Naive thymus-derived CD4-positive, alpha-beta T cell (primary cell): ENCODE measurements at regions not wholly inside any gene's neighbourhood (a gene's known extent, or its start where the extent isn't known, plus 50 kb on each side); places are given as distances from the start of the nearest gene placed in this dataset.

Experiments
- ATAC-seq: fragments of 150-1000 bp; cut with Tn5 transposase; 2 replicates; pipeline ENCODE4 v1.10.0; 2021; ENCODE audit warnings: mild to moderate bottlenecking, moderate library complexity
- CTCF ChIA-PET: fragments of 350-600 bp; sonication (Branson Sonifier 250); formaldehyde crosslinking; loops from one replicate; lab custom pipeline; 2021; ENCODE audit warnings: antibody characterized with exemption; lab: Charles Lee
- POLR2A ChIA-PET: fragments of 350-600 bp; sonication (Branson Sonifier 250); formaldehyde crosslinking; loops from one replicate; lab custom pipeline; 2021; ENCODE audit warnings: antibody characterized with exemption, inconsistent platforms; lab: Charles Lee
- DNase-seq, 9 donors: peaks; one replicate each; pipeline versions ENCODE4 v3.0.0 to v3.0.0-alpha.2; 2020 to 2022; ENCODE audit warnings: mixed read lengths in 1 of 9
- H3K27ac ChIP-seq: one replicate; pipeline ENCODE4 v1.7.0; 2013; ENCODE audit warnings: mild to moderate bottlenecking, low read depth, low read length, moderate library complexity
- H3K27me3 ChIP-seq, 2 donors: one replicate each; pipeline ENCODE4 v1.7.0; 2013; ENCODE audit warnings: low read length in 2 of 2, mild to moderate bottlenecking in 2 of 2, moderate library complexity in 2 of 2; ENCODE audit not compliant: control insufficient read depth in 2 of 2, insufficient read depth in 2 of 2
- H3K36me3 ChIP-seq, 3 experiments: 1 replicate in 2 of 3; 2 replicates in 1 of 3; pipeline ENCODE4 v1.7.0; 2013; ENCODE audit warnings: low read length in 3 of 3, mild to moderate bottlenecking in 3 of 3, moderate library complexity in 1 of 3; ENCODE audit not compliant: insufficient read depth in 3 of 3, control insufficient read depth in 2 of 3
- H3K4me1 ChIP-seq, 2 donors: one replicate each; pipeline ENCODE4 v1.7.0; 2013; ENCODE audit warnings: low read length in 2 of 2, mild to moderate bottlenecking in 2 of 2, moderate library complexity in 1 of 2; ENCODE audit not compliant: control insufficient read depth in 2 of 2, insufficient read depth in 2 of 2
- H3K4me3 ChIP-seq: 2 replicates; pipeline ENCODE4 v1.7.0; 2013; ENCODE audit warnings: mild to moderate bottlenecking, low read length
- H3K9me3 ChIP-seq, 3 experiments: 1 replicate in 2 of 3; 2 replicates in 1 of 3; pipeline ENCODE4 v1.7.0; 2013; ENCODE audit warnings: low read length in 3 of 3; ENCODE audit not compliant: control insufficient read depth in 2 of 3
- H3K27ac Mint-ChIP-seq, 9 donors: one replicate each; pipeline ENCODE4 v1.8.0; 2020 to 2022; ENCODE audit warnings: mixed read lengths in 9 of 9, mild to moderate bottlenecking in 8 of 9, moderate library complexity in 5 of 9, inconsistent platforms in 2 of 9
- H3K27me3 Mint-ChIP-seq, 5 donors: one replicate each; pipeline ENCODE4 v1.8.0; 2021 to 2022; ENCODE audit warnings: mixed read lengths in 5 of 5, mild to moderate bottlenecking in 1 of 5
- H3K36me3 Mint-ChIP-seq, 5 donors: one replicate each; pipeline ENCODE4 v1.8.0; 2020 to 2022; ENCODE audit warnings: mixed read lengths in 5 of 5, mild to moderate bottlenecking in 3 of 5, inconsistent platforms in 1 of 5
- H3K4me1 Mint-ChIP-seq, 7 donors: one replicate each; pipeline ENCODE4 v1.8.0; 2020 to 2022; ENCODE audit warnings: mixed read lengths in 7 of 7, mild to moderate bottlenecking in 3 of 7, inconsistent platforms in 1 of 7
- H3K4me3 Mint-ChIP-seq, 10 donors: one replicate each; pipeline ENCODE4 v1.8.0; 2020 to 2022; ENCODE audit warnings: mild to moderate bottlenecking in 10 of 10, mixed read lengths in 10 of 10, moderate library complexity in 6 of 10, inconsistent platforms in 2 of 10
- H3K9me3 Mint-ChIP-seq, 11 donors: one replicate each; pipeline ENCODE4 v1.8.0; 2020 to 2022; ENCODE audit warnings: mixed read lengths in 11 of 11, mild to moderate bottlenecking in 4 of 11, inconsistent platforms in 1 of 11, moderate library complexity in 1 of 11
- intact Hi-C, 2 donors: fragments of 100-400 bp; cut with micrococcal nuclease; formaldehyde crosslinking; loops; one replicate each; pipeline ENCODE4 v1.15.1; 2023

GRCh38 chr2:126085011-126085795 is 570.8 kb upstream of the GYPC start:
- ChIA-PET CTCF (no interaction called here), POLR2A (no interaction called here)
- DNase-seq (no peak), ATAC-seq (no peak)
- no peak overlapping the region for H3K27ac ChIP-seq
- H3K27me3 Mint-ChIP-seq = peaks cover 0 to 5% (median 0%) of the 10 kb centered on the region in 5 donors
- H3K36me3 ChIP-seq = no peaks in the 10 kb centered on the region
- no peaks in the 10 kb centered on the region for H3K4me1 ChIP-seq
- no peaks in the 10 kb centered on the region for H3K4me1 Mint-ChIP-seq
- intact Hi-C loops = no loop called here
- no peak overlapping the region for H3K4me3 Mint-ChIP-seq
- H3K36me3 Mint-ChIP-seq = no peaks in the 10 kb centered on the region
- H3K27ac Mint-ChIP-seq = no peak overlapping the region
- peaks cover 0 to 9% (median 5%) of the 10 kb centered on the region in 11 donors for H3K9me3 Mint-ChIP-seq
- no peaks in the 10 kb centered on the region for H3K27me3 ChIP-seq
- no peaks in the 10 kb centered on the region for H3K9me3 ChIP-seq
- H3K4me3 ChIP-seq = no peak overlapping the region

DNA sequence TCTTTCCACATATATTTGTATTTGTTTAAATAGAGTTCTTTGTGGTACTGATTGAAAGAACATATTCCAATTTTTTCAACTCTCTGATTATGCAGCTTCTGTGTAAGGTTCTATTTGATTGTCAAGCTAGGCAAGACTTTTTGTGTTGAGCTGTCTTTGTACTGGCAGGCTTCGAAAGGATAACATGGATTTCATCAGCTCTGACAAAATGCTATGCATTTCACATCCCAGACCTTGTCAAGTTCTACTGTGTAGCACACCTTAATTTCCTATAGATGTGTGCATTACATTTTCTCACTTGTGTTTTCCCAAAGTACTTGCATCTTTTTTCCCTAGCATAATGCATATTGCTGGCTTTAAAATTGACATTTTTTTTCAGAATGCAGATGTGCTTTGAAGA is 555.0 kb upstream of the GYPC start:
- no peak for DNase-seq
- Mint-ChIP-seq H3K27me3 (no peaks in the 10 kb centered on the region), H3K4me3 (no peak overlapping the region), H3K27ac (no peak overlapping the region), H3K36me3 (no peaks in the 10 kb centered on the region), H3K4me1 (no peaks in the 10 kb centered on the region), H3K9me3 (peaks cover 0 to 16% (median 7%) of the 10 kb centered on the region in 11 donors)
- Histone ChIP-seq H3K4me1 (no peaks in the 10 kb centered on the region), H3K27ac (no peak overlapping the region), H3K9me3 (no peaks in the 10 kb centered on the region), H3K36me3 (no peaks in the 10 kb centered on the region), H3K27me3 (no peaks in the 10 kb centered on the region), H3K4me3 (no peak overlapping the region)
- POLR2A ChIA-PET = no interaction called here
- intact Hi-C loops = no loop called here
- ATAC-seq = no peak
- CTCF ChIA-PET = no interaction called here

- DNase-seq = no peak
Measured at GRCh38 chr2:126106006-126106405, 550.0 kb upstream of the GYPC start.

GRCh38 chr2:126107883-126108282 is 548.1 kb upstream of the GYPC start:
- Histone ChIP-seq H3K36me3 (no peaks in the 10 kb centered on the region), H3K9me3 (no peaks in the 10 kb centered on the region), H3K27ac (no peak overlapping the region), H3K4me1 (no peaks in the 10 kb centered on the region), H3K27me3 (no peaks in the 10 kb centered on the region), H3K4me3 (no peak overlapping the region)
- peaks cover 0 to 17% (median 4%) of the 10 kb centered on the region in 11 donors for H3K9me3 Mint-ChIP-seq
- ChIA-PET CTCF (no interaction called here), POLR2A (interaction anchor here (0.6 kb wide), 1 partner anchor 825 kb away, joined by 3 read pairs; no protein-coding TSS in a partner anchor)
- H3K4me3 Mint-ChIP-seq = no peak overlapping the region
- no peaks in the 10 kb centered on the region for H3K4me1 Mint-ChIP-seq
- no peak for ATAC-seq
- DNase-seq = no peak
- H3K27me3 Mint-ChIP-seq = no peaks in the 10 kb centered on the region
- no peak overlapping the region for H3K27ac Mint-ChIP-seq
- no peaks in the 10 kb centered on the region for H3K36me3 Mint-ChIP-seq
- intact Hi-C loops = no loop called here

More at GRCh38 chr2:126106006-126106405, 550.0 kb upstream of the GYPC start:
- Histone ChIP-seq H3K36me3 (no peaks in the 10 kb centered on the region), H3K4me3 (no peak overlapping the region), H3K27ac (no peak overlapping the region), H3K9me3 (no peaks in the 10 kb centered on the region), H3K4me1 (no peaks in the 10 kb centered on the region), H3K27me3 (no peaks in the 10 kb centered on the region)
- H3K9me3 Mint-ChIP-seq = peaks cover 2 to 23% (median 7%) of the 10 kb centered on the region in 11 donors
- ATAC-seq = no peak
- ChIA-PET POLR2A (no interaction called here), CTCF (no interaction called here)
- H3K36me3 Mint-ChIP-seq = no peaks in the 10 kb centered on the region
- H3K27ac Mint-ChIP-seq = no peak overlapping the region
- H3K4me1 Mint-ChIP-seq = no peaks in the 10 kb centered on the region
- intact Hi-C loops = no loop called here
- no peaks in the 10 kb centered on the region for H3K27me3 Mint-ChIP-seq
- no peak overlapping the region for H3K4me3 Mint-ChIP-seq

DNA sequence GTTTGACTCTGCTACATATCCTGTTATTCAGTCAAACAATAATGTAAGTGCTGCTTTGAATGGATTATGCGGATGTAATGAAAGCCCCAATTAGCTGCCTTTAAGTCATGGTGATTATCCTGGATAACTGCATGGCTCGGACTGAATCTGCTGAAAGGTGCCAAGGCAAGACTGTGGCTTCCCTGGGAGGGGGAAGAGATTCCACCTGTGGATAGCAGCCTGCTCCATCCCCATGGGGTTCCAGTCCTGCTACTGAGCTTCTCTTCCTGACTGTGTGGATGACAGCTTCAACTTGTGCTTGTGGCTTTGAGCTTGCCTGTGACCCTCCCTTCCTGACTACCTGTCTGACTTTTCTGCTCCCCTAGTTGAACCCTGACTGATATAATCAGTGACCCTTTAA is 540.0 kb upstream of the GYPC start:
- POLR2A ChIA-PET = no interaction called here
- CTCF ChIA-PET = no interaction called here
- Mint-ChIP-seq H3K9me3 (peaks cover 0 to 5% (median 0%) of the 10 kb centered on the region in 11 donors), H3K27me3 (no peaks in the 10 kb centered on the region), H3K4me1 (no peaks in the 10 kb centered on the region), H3K4me3 (no peak overlapping the region), H3K27ac (no peak overlapping the region), H3K36me3 (no peaks in the 10 kb centered on the region)
- no peak overlapping the region for H3K27ac ChIP-seq
- intact Hi-C loops = no loop called here
- H3K36me3 ChIP-seq = no peaks in the 10 kb centered on the region
- DNase-seq (no peak), ATAC-seq (no peak)
- no peak overlapping the region for H3K4me3 ChIP-seq
- H3K9me3 ChIP-seq = no peaks in the 10 kb centered on the region
- H3K4me1 ChIP-seq = no peaks in the 10 kb centered on the region
- no peaks in the 10 kb centered on the region for H3K27me3 ChIP-seq

DNA sequence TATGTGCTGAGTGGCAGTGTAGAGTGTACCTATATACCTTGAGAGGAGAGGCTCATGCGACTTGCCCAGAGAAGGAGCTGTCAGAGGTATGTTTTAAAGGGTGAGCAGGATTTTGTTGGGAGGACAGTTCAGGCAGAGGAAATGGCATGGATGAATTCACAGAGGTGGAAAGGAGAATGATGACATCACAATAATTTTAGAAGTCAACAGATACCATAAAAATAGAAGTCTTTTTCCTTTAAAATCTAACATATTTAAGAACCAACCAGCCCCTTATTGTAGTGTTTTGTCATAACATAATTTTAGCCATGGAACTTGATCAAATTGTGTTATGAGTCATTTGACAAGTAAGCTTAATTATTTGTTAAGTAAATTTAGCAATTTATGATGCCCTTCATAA is 538.1 kb upstream of the GYPC start:
- no peaks in the 10 kb centered on the region for H3K4me1 ChIP-seq
- ATAC-seq (no peak), DNase-seq (no peak)
- no peak overlapping the region for H3K27ac ChIP-seq
- Mint-ChIP-seq H3K27me3 (no peaks in the 10 kb centered on the region), H3K4me1 (no peaks in the 10 kb centered on the region), H3K4me3 (no peak overlapping the region), H3K27ac (no peak overlapping the region), H3K9me3 (peaks cover 0 to 5% (median 0%) of the 10 kb centered on the region in 11 donors), H3K36me3 (no peaks in the 10 kb centered on the region)
- ChIA-PET POLR2A (no interaction called here), CTCF (no interaction called here)
- H3K4me3 ChIP-seq = no peak overlapping the region
- H3K36me3 ChIP-seq = no peaks in the 10 kb centered on the region
- H3K9me3 ChIP-seq = no peaks in the 10 kb centered on the region
- H3K27me3 ChIP-seq = no peaks in the 10 kb centered on the region
- intact Hi-C loops = no loop called here

GRCh38 chr2:126145752-126146151 is 510.2 kb upstream of the GYPC start:
- no peaks in the 10 kb centered on the region for H3K4me1 Mint-ChIP-seq
- no peaks in the 10 kb centered on the region for H3K27me3 ChIP-seq
- CTCF ChIA-PET = no interaction called here
- H3K4me3 Mint-ChIP-seq = no peak overlapping the region
- peaks cover 0 to 26% (median 10%) of the 10 kb centered on the region in 11 donors for H3K9me3 Mint-ChIP-seq
- H3K27ac Mint-ChIP-seq = no peak overlapping the region
- POLR2A ChIA-PET = no interaction called here
- no peak overlapping the region for H3K4me3 ChIP-seq
- H3K27ac ChIP-seq = no peak overlapping the region
- H3K27me3 Mint-ChIP-seq = peaks cover 0 to 7% (median 0%) of the 10 kb centered on the region in 5 donors
- intact Hi-C loops = no loop called here
- ATAC-seq (no peak), DNase-seq (no peak)
- no peaks in the 10 kb centered on the region for H3K9me3 ChIP-seq
- no peaks in the 10 kb centered on the region for H3K4me1 ChIP-seq
- no peaks in the 10 kb centered on the region for H3K36me3 ChIP-seq
- no peaks in the 10 kb centered on the region for H3K36me3 Mint-ChIP-seq
